B cell (primary cell): ENCODE measurements at regions not wholly inside any gene's neighbourhood (a gene's known extent, or its start where the extent isn't known, plus 50 kb on each side); places are given as distances from the start of the nearest gene placed in this dataset.

ENCODE experiments used
- ATAC-seq: fragments of 200-7000 bp; cut with Tn5 transposase; one replicate; pipeline ENCODE4 v1.10.0; 2021; ENCODE audit warnings: low read depth, mild to moderate bottlenecking, moderate number of reproducible peaks, moderate library complexity
- CTCF ChIA-PET: fragments of 350-600 bp; sonication (Branson Sonifier 250); formaldehyde crosslinking; loops from one replicate; lab custom pipeline; 2021; ENCODE audit warnings: antibody characterized with exemption, inconsistent platforms; lab: Charles Lee
- POLR2A ChIA-PET: fragments of 350-600 bp; sonication (Branson Sonifier 250); formaldehyde crosslinking; loops from one replicate; lab custom pipeline; 2021; ENCODE audit warnings: antibody characterized with exemption; lab: Charles Lee
- DNase-seq: peaks from one replicate; pipeline ENCODE4 v3.0.0; 2013
- H2AFZ ChIP-seq: 2 replicates; pipeline ENCODE4 v1.6.1; 2012; ENCODE audit warnings: mild to moderate bottlenecking, low read depth, low read length; ENCODE audit not compliant: insufficient read depth, poor library complexity, severe bottlenecking
- H3K27ac ChIP-seq, 2 donors: 1 replicate in 1 of 2; 2 replicates in 1 of 2; pipeline ENCODE4 v1.5.1; 2012 to 2013; ENCODE audit warnings: low read length in 2 of 2, mild to moderate bottlenecking in 2 of 2, moderate library complexity in 1 of 2
- H3K27me3 ChIP-seq, 4 experiments: fragments of 200-600 bp in 1 of 4; sonication (generic) in 1 of 4; replicated peaks in 1 of 4; 1 replicate in 2 of 4; 2 replicates in 2 of 4; pipeline versions ENCODE4 v1.6.1 to v1.7.0; 2013 to 2016; ENCODE audit warnings: low read length in 3 of 4, mild to moderate bottlenecking in 2 of 4, mixed read lengths in 1 of 4, moderate library complexity in 1 of 4; ENCODE audit not compliant: insufficient read depth in 4 of 4, control insufficient read depth in 3 of 4; ENCODE audit errors: control extremely low read depth in 1 of 4
- H3K36me3 ChIP-seq, 2 experiments: replicated peaks in 1 of 2; 1 replicate in 1 of 2; 2 replicates in 1 of 2; pipeline versions ENCODE4 v1.6.1 to v1.7.1; 2013; ENCODE audit warnings: low read length in 1 of 2; ENCODE audit not compliant: insufficient read depth in 2 of 2, control insufficient read depth in 1 of 2; ENCODE audit errors: control extremely low read depth in 1 of 2, extremely low read depth in 1 of 2
- H3K4me1 ChIP-seq, 2 donors: fragments of 200-600 bp in 1 of 2; sonication (generic) in 1 of 2; 1 replicate in 1 of 2; 2 replicates in 1 of 2; pipeline versions ENCODE4 v1.5.1 to v1.6.1; 2013 to 2017; ENCODE audit warnings: low read length in 2 of 2; ENCODE audit not compliant: control insufficient read depth in 2 of 2, insufficient read depth in 2 of 2
- H3K4me2 ChIP-seq: replicated peaks from 2 replicates; pipeline ENCODE3; 2012; ENCODE audit warnings: mild to moderate bottlenecking, low read depth, low read length; ENCODE audit not compliant: poor library complexity, severe bottlenecking
- H3K4me3 ChIP-seq, 5 experiments: fragments of 200-600 bp in 1 of 5; sonication (generic) in 1 of 5; 1 replicate in 3 of 5; 2 replicates in 2 of 5; pipeline versions ENCODE4 v1.5.1 to v1.7.0; 2011 to 2016; ENCODE audit warnings: low read length in 4 of 5, mild to moderate bottlenecking in 4 of 5, low read depth in 2 of 5, control low read depth in 1 of 5, moderate library complexity in 1 of 5; ENCODE audit not compliant: insufficient read depth in 1 of 5; ENCODE audit errors: control extremely low read depth in 1 of 5, extremely low read depth in 1 of 5
- H3K79me2 ChIP-seq: fragments of 200-600 bp; sonication (generic); one replicate; pipeline ENCODE4 v1.6.0; 2016; ENCODE audit warnings: low read length; ENCODE audit not compliant: control insufficient read depth, insufficient read depth
- H3K9ac ChIP-seq: fragments of 200-600 bp; sonication (generic); 2 replicates; pipeline ENCODE4 v1.6.1; 2017; ENCODE audit warnings: mild to moderate bottlenecking, low read length, moderate library complexity
- H3K9me3 ChIP-seq, 3 donors: one replicate each; pipeline versions ENCODE4 v1.6.1 to v1.7.1; 2013; ENCODE audit warnings: low read length in 2 of 3; ENCODE audit not compliant: control insufficient read depth in 2 of 3, insufficient read depth in 1 of 3; ENCODE audit errors: control extremely low read depth in 1 of 3
- H4K20me1 ChIP-seq: 2 replicates; pipeline ENCODE4 v1.6.0; 2012; ENCODE audit warnings: mild to moderate bottlenecking, low read length; ENCODE audit not compliant: insufficient read depth, control insufficient read depth, poor library complexity, severe bottlenecking
- H3K27ac Mint-ChIP-seq: one replicate; pipeline ENCODE4 v1.8.0; 2021; ENCODE audit warnings: mixed read lengths
- H3K27me3 Mint-ChIP-seq: one replicate; pipeline ENCODE4 v1.8.0; 2021; ENCODE audit warnings: mixed read lengths
- H3K4me1 Mint-ChIP-seq: one replicate; pipeline ENCODE4 v1.8.0; 2021; ENCODE audit warnings: mixed read lengths
- H3K4me3 Mint-ChIP-seq: one replicate; pipeline ENCODE4 v1.8.0; 2021; ENCODE audit warnings: mixed read lengths
- H3K9me3 Mint-ChIP-seq: one replicate; pipeline ENCODE4 v1.8.0; 2022; ENCODE audit warnings: mixed read lengths; ENCODE audit not compliant: insufficient read depth
- CTCF ChIP-seq: fragments of 200-600 bp; IDR thresholded peaks from one replicate; pipeline ENCODE4 v1.8.0; 2022; ENCODE audit warnings: antibody characterized with exemption, mild to moderate bottlenecking
- EZH2 ChIP-seq: IDR thresholded peaks from 2 replicates; pipeline ENCODE4 v1.6.1; 2012; ENCODE audit warnings: borderline replicate concordance, low read depth, mild to moderate bottlenecking, moderate library complexity, low read length; ENCODE audit not compliant: insufficient read depth, poor library complexity, severe bottlenecking
- WGBS: methylation state at CpG from one replicate; pipeline ENCODE4 v1.1.5; 2013; ENCODE audit warnings: missing lambda C conversion rate; ENCODE audit not compliant: insufficient coverage; 5-methylcytosine and 5-hydroxymethylcytosine counted together
- intact Hi-C: fragments of 100-400 bp; cut with micrococcal nuclease; formaldehyde crosslinking; loops from one replicate; pipeline ENCODE4 v1.10.0; 2022

DNA sequence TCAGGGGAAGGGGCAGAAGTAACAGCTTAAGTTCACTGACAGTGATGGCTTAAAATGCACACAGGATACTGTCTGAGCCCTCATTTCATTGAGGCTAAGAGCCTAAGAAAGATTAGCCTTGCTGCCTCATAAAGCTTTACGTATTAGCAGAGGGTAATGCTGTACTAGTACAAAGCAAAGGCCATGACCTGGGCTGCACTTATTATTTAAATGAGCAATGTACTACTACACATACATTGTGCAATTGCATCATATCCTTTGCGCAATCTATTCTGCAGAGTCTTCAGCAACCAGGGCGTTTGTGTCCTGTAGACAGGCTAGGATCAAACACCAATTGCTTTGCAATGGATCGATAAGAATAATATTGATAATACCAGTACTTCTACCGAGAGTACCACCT, 221.8 kb downstream of the TPRG1 start:
- H4K20me1 ChIP-seq, result no peaks in the 10 kb centered on the region
- ChIA-PET CTCF (no interaction called here), POLR2A (no interaction called here)
- no peak overlapping the region for H3K4me3 Mint-ChIP-seq
- intact Hi-C loops, result no loop called here
- no peak overlapping the region for H2AFZ ChIP-seq
- no peak overlapping the region for H3K4me3 ChIP-seq
- H3K9me3 ChIP-seq, result no peaks in the 10 kb centered on the region
- H3K4me2 ChIP-seq, result no peak overlapping the region
- DNase-seq, result no peak
- TF ChIP-seq EZH2 (no peak), CTCF (no peak)
- no peaks in the 10 kb centered on the region for H3K27me3 ChIP-seq
- no peak overlapping the region for H3K9ac ChIP-seq
- H3K27ac Mint-ChIP-seq, result no peak overlapping the region
- H3K4me1 Mint-ChIP-seq, result peaks cover 13% of the 10 kb centered on the region
- WGBS, result no CpG with 5 or more reads among the region's 5 CpGs
- no peak overlapping the region for H3K27ac ChIP-seq
- no peaks in the 10 kb centered on the region for H3K79me2 ChIP-seq
- peaks cover 0 to 2% of the 10 kb centered on the region in 2 donors for H3K4me1 ChIP-seq
- H3K27me3 Mint-ChIP-seq, result no peaks in the 10 kb centered on the region
- H3K36me3 ChIP-seq, result no peaks in the 10 kb centered on the region
- no peaks in the 10 kb centered on the region for H3K9me3 Mint-ChIP-seq
- ATAC-seq, result no peak

GRCh38 chr3:189394599-189395121, 222.9 kb downstream of the TPRG1 start:
- Histone ChIP-seq H3K9ac (no peak overlapping the region), H3K4me1 (peaks cover 0 to 2% of the 10 kb centered on the region in 2 donors), H3K27ac (no peak overlapping the region), H3K4me3 (no peak overlapping the region), H3K79me2 (no peaks in the 10 kb centered on the region), H4K20me1 (no peaks in the 10 kb centered on the region), H3K4me2 (no peak overlapping the region), H3K36me3 (no peaks in the 10 kb centered on the region), H2AFZ (no peak overlapping the region), H3K27me3 (no peaks in the 10 kb centered on the region), H3K9me3 (no peaks in the 10 kb centered on the region)
- intact Hi-C loops, result no loop called here
- H3K27ac Mint-ChIP-seq, result no peak overlapping the region
- H3K9me3 Mint-ChIP-seq, result no peaks in the 10 kb centered on the region
- 38% methylated on average over 2 of the region's 7 CpGs for WGBS
- peaks cover 13% of the 10 kb centered on the region for H3K4me1 Mint-ChIP-seq
- TF ChIP-seq EZH2 (no peak), CTCF (no peak)
- POLR2A ChIA-PET, result no interaction called here
- H3K4me3 Mint-ChIP-seq, result no peak overlapping the region
- ATAC-seq, result no peak
- CTCF ChIA-PET, result no interaction called here
- no peaks in the 10 kb centered on the region for H3K27me3 Mint-ChIP-seq
- no peak for DNase-seq
